ENCODE measurements at regions not wholly inside any gene's neighbourhood (a gene's known extent, or its start where the extent isn't known, plus 50 kb on each side); places are given as distances from the start of the nearest gene placed in this dataset.

- H3K36me3 ChIP-seq: no peaks in the 10 kb centered on the region
- no peaks in the 10 kb centered on the region for H3K4me1 ChIP-seq
- H3K27ac ChIP-seq: no peak overlapping the region
- DNase-seq: no peak
- intact Hi-C loops (cut with DNase I; ENCODE audit: low total_unique reads): no loop called here
- no peaks in the 10 kb centered on the region for H3K27me3 ChIP-seq
- no peak overlapping the region for H3K4me3 ChIP-seq
- TF ChIP-seq POLR2A (IDR thresholded peaks at IDR 0.05) (no peak), CTCF (IDR thresholded peaks at IDR 0.05) (no peak)
- H3K9me3 ChIP-seq: no peaks in the 10 kb centered on the region
Measured at GRCh38 chr16:51657848-51658247, 506.8 kb upstream of the SALL1 start.

GRCh38 chr16:51655249-51655648 is 504.2 kb upstream of the SALL1 start:
- DNase-seq: no peak
- Histone ChIP-seq H3K36me3 (no peaks in the 10 kb centered on the region), H3K4me3 (no peak overlapping the region), H3K4me1 (no peaks in the 10 kb centered on the region), H3K27ac (no peak overlapping the region), H3K9me3 (no peaks in the 10 kb centered on the region), H3K27me3 (no peaks in the 10 kb centered on the region)
- TF ChIP-seq POLR2A (IDR thresholded peaks at IDR 0.05): no peak
- TF ChIP-seq CTCF (IDR thresholded peaks at IDR 0.05): no peak
- intact Hi-C loops (cut with DNase I; ENCODE audit: low total_unique reads): no loop called here

GRCh38 chr16:51651061-51651466 is 500.0 kb upstream of the SALL1 start:
- intact Hi-C loops (cut with DNase I; ENCODE audit: low total_unique reads): no loop called here
- Histone ChIP-seq H3K4me1 (no peaks in the 10 kb centered on the region), H3K27me3 (no peaks in the 10 kb centered on the region), H3K4me3 (no peak overlapping the region), H3K36me3 (no peaks in the 10 kb centered on the region), H3K9me3 (no peaks in the 10 kb centered on the region), H3K27ac (no peak overlapping the region)
- no peak for DNase-seq
- TF ChIP-seq POLR2A (IDR thresholded peaks at IDR 0.05) (no peak), CTCF (IDR thresholded peaks at IDR 0.05) (no peak)

DNA sequence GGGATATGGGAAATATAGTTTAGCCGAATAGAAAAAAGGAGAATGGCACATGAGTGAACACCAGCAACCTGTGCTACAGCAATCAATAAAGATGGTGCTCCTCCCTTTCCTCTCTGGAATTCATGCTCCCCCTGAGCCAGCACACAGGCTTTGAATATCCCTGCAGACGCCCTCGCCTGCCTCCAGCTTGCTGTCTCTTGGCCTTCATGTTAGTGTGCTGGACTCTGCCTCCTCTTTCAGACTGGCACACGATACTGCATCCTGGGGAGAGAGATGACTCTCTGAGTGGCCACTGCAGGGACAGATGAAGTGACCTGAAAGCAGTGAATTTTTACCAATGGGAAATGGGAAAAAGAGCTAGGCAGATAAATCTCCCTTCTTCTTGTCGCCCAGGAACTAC is 498.6 kb upstream of the SALL1 start:
- H3K27me3 ChIP-seq: no peaks in the 10 kb centered on the region
- no peaks in the 10 kb centered on the region for H3K4me1 ChIP-seq
- no peak overlapping the region for H3K4me3 ChIP-seq
- H3K36me3 ChIP-seq: no peaks in the 10 kb centered on the region
- DNase-seq: no peak
- no peak overlapping the region for H3K27ac ChIP-seq
- no peak for TF ChIP-seq CTCF (IDR thresholded peaks at IDR 0.05)
- no peaks in the 10 kb centered on the region for H3K9me3 ChIP-seq
- intact Hi-C loops (cut with DNase I; ENCODE audit: low total_unique reads): no loop called here

DNA sequence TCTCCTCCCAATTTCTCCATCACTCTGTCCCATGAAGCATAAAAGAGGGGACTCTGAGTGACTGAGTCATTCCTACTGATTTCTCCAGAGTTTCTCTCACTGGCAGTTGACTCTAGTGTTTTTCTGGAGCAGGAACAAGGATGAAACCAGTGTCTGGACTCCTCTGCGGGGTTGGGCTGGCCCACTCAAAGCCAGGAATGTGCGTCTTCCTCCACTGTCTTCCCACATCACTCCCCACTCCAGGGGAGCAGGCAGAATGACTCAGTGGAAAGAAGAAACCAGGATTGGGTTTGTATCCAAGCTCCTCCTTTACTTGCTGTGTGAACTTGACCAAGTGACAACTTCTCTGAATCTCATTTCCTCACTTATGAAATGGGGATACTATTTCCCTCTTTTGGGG is 497.5 kb upstream of the SALL1 start:
- no peaks in the 10 kb centered on the region for H3K9me3 ChIP-seq
- H3K4me1 ChIP-seq: no peaks in the 10 kb centered on the region
- intact Hi-C loops (cut with DNase I; ENCODE audit: low total_unique reads): no loop called here
- DNase-seq: no peak
- H3K27me3 ChIP-seq: no peaks in the 10 kb centered on the region
- TF ChIP-seq CTCF (IDR thresholded peaks at IDR 0.05): no peak
- TF ChIP-seq POLR2A (IDR thresholded peaks at IDR 0.05): no peak
- no peaks in the 10 kb centered on the region for H3K36me3 ChIP-seq
- no peak overlapping the region for H3K27ac ChIP-seq
- H3K4me3 ChIP-seq: no peak overlapping the region

All from uterus (tissue), 3 donors.